Left renal cortex interstitium (tissue), 4 donors: ENCODE measurements at regions not wholly inside any gene's neighbourhood (a gene's known extent, or its start where the extent isn't known, plus 50 kb on each side); places are given as distances from the start of the nearest gene placed in this dataset.
"Not testable (repeated sequence)": the region's sequence is repeated elsewhere in the genome, so short reads cannot be mapped to it uniquely, and the experiment has no call there.

Source experiments
- DNase-seq, 4 donors: peaks; one replicate each; pipeline ENCODE4 v3.0.0-alpha.2; 2013; ENCODE audit warnings: low read depth in 4 of 4, low spot score in 2 of 4, missing footprints in 1 of 4

DNA sequence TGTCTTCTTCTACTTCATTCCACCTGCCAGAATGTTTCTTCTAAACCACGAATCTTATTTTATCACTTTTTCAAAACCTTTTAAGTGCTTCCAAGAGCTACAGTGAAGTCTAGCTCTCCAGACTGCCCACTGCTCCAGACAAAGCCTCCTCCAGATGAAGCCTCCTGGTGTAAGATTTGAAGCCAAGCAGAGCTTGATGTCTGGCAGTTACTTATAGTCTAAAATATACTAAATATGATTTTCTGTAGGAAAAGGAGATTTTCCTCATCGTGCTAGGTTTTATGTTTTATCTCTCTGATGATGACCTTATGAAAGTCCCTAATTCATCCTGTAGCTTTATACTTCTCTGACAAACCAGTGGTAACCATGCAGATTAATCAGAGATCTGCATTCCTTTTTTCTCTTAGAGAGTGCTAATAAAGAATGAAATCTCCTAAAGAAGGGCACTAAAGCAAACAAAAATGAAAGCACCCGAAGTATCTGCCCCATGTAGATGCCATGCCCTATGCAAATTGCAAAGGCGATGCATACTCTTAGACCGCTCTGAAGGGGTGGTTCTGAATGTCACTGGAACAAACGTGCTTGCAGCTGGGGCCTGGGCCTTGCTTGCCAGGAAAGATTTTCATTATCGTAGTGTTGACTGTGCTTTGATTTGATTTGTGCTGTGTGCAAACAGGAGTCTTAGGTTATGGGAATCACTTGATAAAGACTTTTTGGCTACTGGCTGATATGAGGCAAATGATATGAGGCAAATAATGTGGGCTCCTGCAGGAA is 314.2 kb downstream of the PID1 start:
- no peak for DNase-seq

DNA sequence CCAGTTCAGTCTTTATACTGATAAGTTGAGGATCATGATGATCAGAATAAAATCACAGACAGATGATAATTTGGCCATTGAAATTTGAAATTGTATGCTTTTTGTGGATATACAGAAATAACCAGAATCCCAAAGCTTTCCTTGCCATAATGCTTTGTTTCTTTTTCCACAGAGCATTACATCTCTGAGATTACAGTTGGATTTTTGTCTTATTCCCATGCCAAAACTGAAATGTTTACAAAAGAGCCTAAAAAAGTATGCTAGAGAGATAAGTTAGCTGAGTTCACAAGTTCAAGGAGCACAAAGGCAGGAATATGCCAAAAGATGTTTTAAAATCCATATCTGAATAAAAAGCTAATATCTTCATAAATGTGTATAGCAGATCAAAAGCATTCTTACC is 321.3 kb downstream of the PID1 start:
- no peak for DNase-seq

DNA sequence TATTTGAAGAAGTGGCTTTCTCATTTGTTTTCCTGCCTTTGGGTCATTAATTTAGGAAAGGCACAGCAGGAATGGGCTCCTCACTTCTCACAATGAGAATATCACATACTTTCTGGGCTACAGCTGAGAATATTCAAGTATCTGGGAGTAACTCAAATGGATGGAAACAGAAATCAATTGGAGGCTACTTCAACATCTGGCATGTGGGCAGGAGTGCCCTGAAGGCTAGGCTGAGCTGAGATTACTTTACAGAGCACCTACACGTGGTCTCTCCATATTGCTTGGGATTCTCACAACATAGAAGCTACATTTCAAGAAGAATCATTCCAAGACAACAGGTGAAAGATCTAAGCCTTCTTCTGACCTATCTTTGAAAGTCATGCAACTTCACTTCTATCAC is 325.4 kb downstream of the PID1 start:
- DNase-seq, result no peak

- no peak for DNase-seq
Measured at GRCh38 chr2:228942856-228943255, 328.2 kb downstream of the PID1 start.

GRCh38 chr2:228938629-228939028 is 332.5 kb downstream of the PID1 start:
- DNase-seq, result no peak

GRCh38 chr2:228927028-228928010 is 343.8 kb downstream of the PID1 start:
- no peak for DNase-seq

GRCh38 chr2:228919808-228920207 is 351.3 kb downstream of the PID1 start:
- no peak for DNase-seq

- no peak for DNase-seq
Measured at GRCh38 chr2:228917220-228917619, 353.9 kb downstream of the PID1 start.

DNA sequence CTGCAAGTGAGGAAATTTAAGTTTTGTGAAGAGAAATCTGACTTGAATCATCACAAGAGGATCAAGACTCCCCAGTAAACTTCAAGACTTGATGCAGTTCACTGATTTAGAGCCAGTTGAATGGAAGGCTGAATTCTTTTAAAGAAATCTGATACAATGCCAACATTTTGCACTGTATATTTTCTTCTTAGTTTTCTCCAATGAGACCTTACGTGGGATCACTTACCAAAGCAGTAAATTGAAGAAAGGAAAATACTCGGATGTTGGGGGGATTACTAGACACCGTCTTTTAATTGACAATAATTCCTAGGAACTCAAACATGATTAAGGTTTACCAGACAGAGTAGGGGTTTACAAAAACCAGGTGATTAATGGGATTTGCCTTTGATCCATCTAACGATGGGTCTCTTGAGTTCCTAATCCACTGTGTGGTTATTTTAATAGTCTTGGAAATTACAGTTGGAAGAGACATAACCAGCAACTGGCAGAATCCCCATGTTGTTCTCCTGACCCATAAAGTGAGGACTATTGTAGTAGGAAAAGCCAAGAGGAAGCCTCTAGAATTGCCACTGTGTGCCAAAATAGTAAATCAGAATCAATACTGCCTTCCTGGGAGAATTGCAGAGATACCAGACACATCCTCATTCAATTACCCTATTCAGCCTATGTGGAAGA is 354.5 kb downstream of the PID1 start:
- DNase-seq, result peak in 1 of 4 donors; percentile 13

GRCh38 chr2:228913176-228913575 is 357.9 kb downstream of the PID1 start:
- no peak for DNase-seq

- not testable (repeated sequence) for DNase-seq
Measured at GRCh38 chr2:228910872-228911271, 360.2 kb downstream of the PID1 start.

DNA sequence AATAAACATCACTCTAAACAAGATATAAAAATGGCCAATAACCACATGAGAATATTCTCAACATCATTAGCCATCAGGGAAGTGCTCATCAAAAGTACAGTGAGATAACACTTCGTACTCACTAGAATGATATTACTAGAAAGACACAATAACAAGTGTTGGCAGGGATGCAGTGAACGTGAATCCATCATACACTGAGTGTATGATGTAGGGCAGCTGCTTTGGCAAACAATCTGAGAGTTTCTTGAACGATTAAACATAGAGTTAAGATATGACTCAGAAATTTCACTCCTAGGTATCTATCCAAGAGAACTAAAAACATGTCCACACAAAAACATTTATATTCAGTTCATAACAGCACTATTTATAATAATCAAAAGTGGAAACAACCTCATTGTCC is 368.9 kb downstream of the PID1 start:
- no peak for DNase-seq

DNA sequence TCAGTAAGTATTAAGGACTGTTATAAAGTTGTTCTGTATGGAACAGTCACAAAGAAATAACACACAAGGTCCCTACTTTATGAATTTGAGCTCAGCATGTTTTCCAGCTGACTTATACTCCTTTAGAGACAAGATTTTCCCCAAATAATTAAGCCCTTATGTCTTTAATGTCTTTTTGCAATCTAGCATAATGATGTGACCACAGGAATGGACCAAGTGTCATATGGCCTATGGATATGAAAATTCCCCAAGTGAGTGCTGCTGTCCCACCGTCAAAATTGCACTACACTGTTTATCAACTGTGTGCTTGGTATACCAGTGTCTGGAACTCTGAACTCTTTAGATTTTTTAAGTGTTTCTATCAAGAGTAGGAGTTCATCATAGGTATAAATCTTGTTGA is 369.6 kb downstream of the PID1 start:
- no peak for DNase-seq

DNA sequence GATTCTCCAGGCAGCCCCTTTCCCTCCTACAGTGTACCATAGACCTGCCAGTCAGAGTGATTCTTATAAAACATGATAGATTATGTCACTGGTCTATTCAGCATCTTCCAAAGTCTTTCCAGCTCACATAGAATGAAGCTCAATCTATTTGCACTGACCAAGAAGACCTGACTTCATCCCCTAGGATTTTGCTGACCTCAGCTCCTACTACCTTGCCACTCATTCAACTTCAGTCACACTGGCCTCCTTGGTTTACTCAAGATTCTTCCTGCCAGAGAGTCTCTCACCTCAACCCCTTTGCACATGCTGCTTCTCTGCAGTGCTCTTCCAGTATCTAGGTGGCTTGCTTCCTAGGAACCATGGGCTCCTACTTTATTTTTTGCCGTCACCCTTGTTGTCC is 392.9 kb downstream of the PID1 start:
- no peak for DNase-seq

DNA sequence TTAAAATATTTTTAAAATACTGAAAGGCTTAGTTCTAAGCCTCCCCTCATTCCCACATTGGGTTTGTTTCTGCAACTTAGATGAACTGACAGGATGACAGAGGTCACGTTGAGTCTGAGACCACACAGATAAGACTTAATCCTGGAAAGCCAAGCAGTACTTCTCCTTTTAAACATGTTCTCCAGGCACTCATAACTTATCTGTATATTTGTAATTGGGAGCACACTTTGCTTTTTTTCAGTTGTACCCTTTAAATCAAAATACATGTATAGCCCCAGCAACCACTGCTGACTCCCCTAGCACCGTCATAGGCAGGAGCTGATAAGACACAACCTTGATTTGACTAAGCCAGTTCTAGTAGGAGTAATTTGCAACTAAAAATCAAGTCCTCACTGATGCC is 394.8 kb downstream of the PID1 start:
- DNase-seq, result no peak

- peak in 1 of 4 donors; percentile 8 for DNase-seq
Measured at GRCh38 chr2:228875152-228875900, 395.8 kb downstream of the PID1 start.

DNA sequence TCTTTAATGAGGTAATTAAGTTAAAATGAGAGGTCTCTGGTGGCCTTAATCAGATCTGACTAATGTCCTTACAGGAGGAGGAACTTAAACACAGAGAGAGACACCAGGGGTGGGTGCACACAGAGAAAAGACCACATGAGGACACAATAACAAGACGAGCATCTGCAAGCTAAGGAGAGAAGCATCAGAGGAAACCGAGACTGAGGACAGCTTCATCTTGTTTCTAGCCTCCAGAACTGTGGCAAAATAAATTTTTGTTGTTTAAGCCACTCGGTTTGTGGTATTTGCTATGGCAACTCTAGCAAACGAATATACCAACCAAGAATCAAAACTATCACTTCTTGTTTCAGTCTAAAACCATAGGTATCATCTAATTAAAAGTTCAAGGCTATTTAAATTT is 400.1 kb downstream of the PID1 start:
- DNase-seq, result no peak

- DNase-seq, result no peak
Measured at GRCh38 chr2:228869636-228870264, 401.3 kb downstream of the PID1 start.

DNA sequence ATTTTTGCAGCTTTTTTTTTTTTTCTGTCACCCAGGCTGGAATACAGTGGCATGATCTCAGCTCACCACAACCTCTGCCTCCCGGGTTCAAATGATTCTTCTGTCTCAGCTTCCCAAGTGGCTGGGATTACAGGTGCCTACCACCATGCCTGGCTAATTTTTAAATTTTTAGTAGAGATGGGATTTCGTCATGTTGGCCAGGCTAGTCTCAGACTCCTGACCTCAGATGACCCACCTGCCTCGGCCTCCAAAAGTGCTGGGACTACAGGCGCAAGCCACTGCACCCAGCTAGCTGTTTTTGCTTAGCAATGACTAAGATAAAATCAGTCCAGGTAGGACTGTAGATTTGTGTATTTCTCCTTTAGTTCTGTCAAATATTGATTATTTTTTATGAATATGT is 403.7 kb downstream of the PID1 start:
- DNase-seq, result no peak

DNA sequence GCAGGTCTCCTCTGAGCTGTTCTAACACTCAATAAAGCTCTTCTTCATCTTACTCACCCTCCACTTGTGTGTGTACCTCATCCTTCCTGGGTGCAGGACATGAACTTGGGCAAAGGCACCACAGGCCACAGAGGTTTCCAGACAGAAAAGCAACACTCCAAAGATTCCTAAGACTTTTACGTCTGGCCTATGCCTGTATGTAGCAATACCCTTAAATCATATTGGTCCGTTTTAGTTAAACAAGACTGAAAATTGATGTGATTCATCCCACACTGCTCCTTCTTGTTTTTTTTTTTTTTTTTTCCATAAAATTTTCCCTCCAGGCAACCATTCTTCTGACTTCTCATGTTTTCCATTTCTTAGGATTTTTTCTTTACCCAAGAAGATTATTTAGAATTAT is 404.3 kb downstream of the PID1 start:
- DNase-seq, result no peak
